HL-60 (cell line): ENCODE measurements at regions not wholly inside any gene's neighbourhood (a gene's known extent, or its start where the extent isn't known, plus 50 kb on each side); places are given as distances from the start of the nearest gene placed in this dataset.
"Not testable (repeated sequence)": the region's sequence is repeated elsewhere in the genome, so short reads cannot be mapped to it uniquely, and the experiment has no call there.

Experiments used
- DNase-seq, 2 experiments: peaks; one replicate each; pipeline ENCODE4 v3.0.0-alpha.2; 2010 to 2020; ENCODE audit warnings: low read depth in 1 of 2, low spot score in 1 of 2
- H3K27ac ChIP-seq: fragments of 250-450 bp; sonication (Bioruptor Pico); replicated peaks from 2 replicates; pipeline ENCODE4 v1.5.1; 2020; ENCODE audit warnings: mild to moderate bottlenecking, moderate library complexity
- H3K27me3 ChIP-seq: fragments of 250-450 bp; sonication (Bioruptor Pico); 2 replicates; pipeline ENCODE4 v1.5.1; 2021; ENCODE audit warnings: mild to moderate bottlenecking, moderate library complexity; ENCODE audit not compliant: insufficient read depth, poor library complexity, severe bottlenecking
- H3K4me3 ChIP-seq: replicated peaks from 2 replicates; pipeline ENCODE4 v1.5.1; 2011; ENCODE audit warnings: mild to moderate bottlenecking, control low read depth, low read length; ENCODE audit not compliant: insufficient read depth
- GABPA ChIP-seq: IDR thresholded peaks from 2 replicates; pipeline ENCODE4 v1.6.1; 2012; ENCODE audit warnings: low read depth
- POLR2AphosphoS5 ChIP-seq: IDR thresholded peaks from 2 replicates; pipeline ENCODE4 v1.6.1; 2012; ENCODE audit warnings: low read depth
- SPI1 ChIP-seq: IDR thresholded peaks from 2 replicates; pipeline ENCODE4 v1.6.1; 2012; ENCODE audit warnings: low read depth, mild to moderate bottlenecking, borderline replicate concordance
- TF ChIP-seq, protein P1 (sequence below): IDR thresholded peaks from 2 replicates; pipeline ENCODE4 v1.6.1; 2012; ENCODE audit warnings: low read depth; ENCODE audit not compliant: insufficient replicate concordance
- TF ChIP-seq, protein P2 (sequence below): IDR thresholded peaks from one replicate; pipeline ENCODE4 v1.5.1; 2011; ENCODE audit warnings: low read length, control low read depth, inconsistent platforms; ENCODE audit not compliant: insufficient read depth

- TF ChIP-seq, protein P1, sequence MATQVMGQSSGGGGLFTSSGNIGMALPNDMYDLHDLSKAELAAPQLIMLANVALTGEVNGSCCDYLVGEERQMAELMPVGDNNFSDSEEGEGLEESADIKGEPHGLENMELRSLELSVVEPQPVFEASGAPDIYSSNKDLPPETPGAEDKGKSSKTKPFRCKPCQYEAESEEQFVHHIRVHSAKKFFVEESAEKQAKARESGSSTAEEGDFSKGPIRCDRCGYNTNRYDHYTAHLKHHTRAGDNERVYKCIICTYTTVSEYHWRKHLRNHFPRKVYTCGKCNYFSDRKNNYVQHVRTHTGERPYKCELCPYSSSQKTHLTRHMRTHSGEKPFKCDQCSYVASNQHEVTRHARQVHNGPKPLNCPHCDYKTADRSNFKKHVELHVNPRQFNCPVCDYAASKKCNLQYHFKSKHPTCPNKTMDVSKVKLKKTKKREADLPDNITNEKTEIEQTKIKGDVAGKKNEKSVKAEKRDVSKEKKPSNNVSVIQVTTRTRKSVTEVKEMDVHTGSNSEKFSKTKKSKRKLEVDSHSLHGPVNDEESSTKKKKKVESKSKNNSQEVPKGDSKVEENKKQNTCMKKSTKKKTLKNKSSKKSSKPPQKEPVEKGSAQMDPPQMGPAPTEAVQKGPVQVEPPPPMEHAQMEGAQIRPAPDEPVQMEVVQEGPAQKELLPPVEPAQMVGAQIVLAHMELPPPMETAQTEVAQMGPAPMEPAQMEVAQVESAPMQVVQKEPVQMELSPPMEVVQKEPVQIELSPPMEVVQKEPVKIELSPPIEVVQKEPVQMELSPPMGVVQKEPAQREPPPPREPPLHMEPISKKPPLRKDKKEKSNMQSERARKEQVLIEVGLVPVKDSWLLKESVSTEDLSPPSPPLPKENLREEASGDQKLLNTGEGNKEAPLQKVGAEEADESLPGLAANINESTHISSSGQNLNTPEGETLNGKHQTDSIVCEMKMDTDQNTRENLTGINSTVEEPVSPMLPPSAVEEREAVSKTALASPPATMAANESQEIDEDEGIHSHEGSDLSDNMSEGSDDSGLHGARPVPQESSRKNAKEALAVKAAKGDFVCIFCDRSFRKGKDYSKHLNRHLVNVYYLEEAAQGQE, result no peak
- TF ChIP-seq SPI1 (no peak), GABPA (no peak), POLR2AphosphoS5 (no peak)
- TF ChIP-seq, protein P2, sequence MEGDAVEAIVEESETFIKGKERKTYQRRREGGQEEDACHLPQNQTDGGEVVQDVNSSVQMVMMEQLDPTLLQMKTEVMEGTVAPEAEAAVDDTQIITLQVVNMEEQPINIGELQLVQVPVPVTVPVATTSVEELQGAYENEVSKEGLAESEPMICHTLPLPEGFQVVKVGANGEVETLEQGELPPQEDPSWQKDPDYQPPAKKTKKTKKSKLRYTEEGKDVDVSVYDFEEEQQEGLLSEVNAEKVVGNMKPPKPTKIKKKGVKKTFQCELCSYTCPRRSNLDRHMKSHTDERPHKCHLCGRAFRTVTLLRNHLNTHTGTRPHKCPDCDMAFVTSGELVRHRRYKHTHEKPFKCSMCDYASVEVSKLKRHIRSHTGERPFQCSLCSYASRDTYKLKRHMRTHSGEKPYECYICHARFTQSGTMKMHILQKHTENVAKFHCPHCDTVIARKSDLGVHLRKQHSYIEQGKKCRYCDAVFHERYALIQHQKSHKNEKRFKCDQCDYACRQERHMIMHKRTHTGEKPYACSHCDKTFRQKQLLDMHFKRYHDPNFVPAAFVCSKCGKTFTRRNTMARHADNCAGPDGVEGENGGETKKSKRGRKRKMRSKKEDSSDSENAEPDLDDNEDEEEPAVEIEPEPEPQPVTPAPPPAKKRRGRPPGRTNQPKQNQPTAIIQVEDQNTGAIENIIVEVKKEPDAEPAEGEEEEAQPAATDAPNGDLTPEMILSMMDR, result no peak
- Histone ChIP-seq H3K27me3 (no peaks in the 10 kb centered on the region), H3K27ac (no peak overlapping the region), H3K4me3 (no peak overlapping the region)
- DNase-seq, result no peak
Observed at GRCh38 chr11:123338997-123339752, 90.9 kb upstream of the GRAMD1B start.

DNA sequence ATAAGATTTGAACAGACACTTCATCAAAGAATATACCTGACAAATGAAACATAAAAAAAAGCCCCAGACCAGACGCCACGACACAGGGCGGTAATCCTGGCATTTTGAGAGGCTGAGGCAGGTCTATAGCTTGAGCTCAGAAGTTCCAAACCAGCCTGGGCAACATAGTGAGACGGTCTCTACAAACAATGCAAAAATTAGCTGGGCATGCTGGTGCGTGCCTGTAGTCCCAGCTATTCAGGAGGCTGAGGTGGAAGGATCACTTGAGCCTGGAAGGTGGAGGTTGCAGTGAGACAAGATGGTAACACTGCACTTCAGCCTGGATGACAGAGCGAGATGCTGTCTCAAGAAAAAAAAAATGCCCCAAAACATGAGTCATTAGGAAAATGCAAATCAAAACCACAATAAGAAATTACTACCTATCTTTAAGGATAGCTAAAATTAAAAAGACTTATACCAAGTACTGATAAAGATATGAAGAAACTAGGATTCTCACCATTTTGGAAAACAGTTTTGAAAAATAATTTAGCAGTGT, 91.7 kb upstream of the GRAMD1B start:
- H3K4me3 ChIP-seq, result no peak overlapping the region
- no peak overlapping the region for H3K27ac ChIP-seq
- H3K27me3 ChIP-seq, result no peaks in the 10 kb centered on the region
- TF ChIP-seq GABPA (no peak), POLR2AphosphoS5 (no peak), SPI1 (no peak)
- TF ChIP-seq, protein P1, result no peak
- TF ChIP-seq, protein P2, result no peak
- DNase-seq, result no peak

DNA sequence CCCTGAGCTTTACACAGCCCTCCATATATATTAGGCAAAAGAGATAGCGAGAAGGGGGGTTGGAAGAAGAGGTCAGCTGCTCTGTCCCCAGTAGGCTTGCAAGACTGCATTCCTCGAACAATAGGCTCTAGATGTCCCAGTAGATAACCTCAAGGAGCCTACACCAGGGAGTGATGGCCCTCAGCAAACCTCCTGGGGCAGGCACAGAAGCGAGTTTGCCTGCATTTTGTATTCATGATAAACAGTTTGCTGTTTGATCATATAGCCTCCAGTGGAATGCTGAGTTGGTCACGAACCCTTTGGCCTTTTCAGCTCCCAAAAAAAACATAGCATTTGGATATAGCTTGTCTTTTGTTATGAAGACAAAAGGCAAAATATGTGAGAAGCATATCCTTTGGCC, 95.1 kb upstream of the GRAMD1B start:
- Histone ChIP-seq H3K27me3 (no peaks in the 10 kb centered on the region), H3K27ac (no peak overlapping the region), H3K4me3 (no peak overlapping the region)
- DNase-seq, result no peak
- no peak for TF ChIP-seq GABPA

DNA sequence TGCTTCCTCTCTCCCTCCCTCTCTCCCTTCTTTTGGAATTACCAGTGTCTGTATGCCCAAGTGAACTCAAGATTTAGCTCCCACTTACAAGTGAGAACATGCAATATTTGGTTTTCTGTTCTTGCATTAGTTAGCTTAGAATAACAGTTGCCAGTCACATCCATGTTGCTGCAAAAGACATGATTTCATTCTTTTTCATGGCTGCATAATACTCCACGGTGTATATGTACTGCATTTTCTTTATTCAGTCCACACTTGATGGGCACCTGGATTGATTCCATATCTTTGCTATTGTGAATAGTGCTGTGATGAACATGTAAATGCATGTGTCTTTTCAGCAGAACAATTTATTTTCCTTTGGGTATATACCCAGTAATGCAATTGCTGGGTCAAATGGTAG, 97.5 kb upstream of the GRAMD1B start:
- DNase-seq, H3K4me3 ChIP-seq, H3K27ac ChIP-seq, H3K27me3 ChIP-seq: not testable (repeated sequence)

DNA sequence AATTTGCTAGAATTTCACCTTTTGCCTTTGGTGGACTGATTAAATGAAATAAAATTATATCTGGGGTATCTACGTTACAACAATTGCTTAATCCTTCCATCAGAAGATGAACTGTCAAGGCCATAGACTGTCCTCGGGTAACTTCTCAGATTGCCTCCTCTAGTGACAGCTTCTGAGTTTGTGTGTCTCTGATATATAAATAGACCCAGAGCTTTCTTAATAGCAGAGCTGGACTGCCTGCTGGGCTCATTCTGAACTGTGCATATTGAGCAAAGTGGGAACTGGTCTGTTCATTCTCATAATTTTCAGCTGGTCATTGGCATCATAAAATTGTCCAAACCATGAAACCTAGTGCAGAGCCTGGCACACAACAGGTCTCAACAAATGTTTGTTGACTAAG, 99.1 kb upstream of the GRAMD1B start:
- Histone ChIP-seq H3K27ac (no peak overlapping the region), H3K27me3 (no peaks in the 10 kb centered on the region), H3K4me3 (no peak overlapping the region)
- TF ChIP-seq, protein P1, result no peak
- TF ChIP-seq GABPA, result no peak
- no peak for TF ChIP-seq POLR2AphosphoS5
- no peak for TF ChIP-seq SPI1
- TF ChIP-seq, protein P2, result no peak
- no peak for DNase-seq
